ENCODE measurements at regions not wholly inside any gene's neighbourhood (a gene's known extent, or its start where the extent isn't known, plus 50 kb on each side); places are given as distances from the start of the nearest gene placed in this dataset.

GRCh38 chr6:139647016-139647415 lies 272.6 kb upstream of the CITED2 start:
- no peak for TF ChIP-seq CTCF (IDR thresholded peaks at IDR 0.05; ENCODE audit: unreplicated experiment in 3 of 3)
- Mint-ChIP-seq H3K9me3 (peaks cover 11% of the 10 kb centered on the region), H3K36me3 (ENCODE audit: low read depth) (no peaks in the 10 kb centered on the region), H3K4me3 (peak overlapping the region in 1 of 3 experiments; percentile 9), H3K4me1 (peaks cover 18% of the 10 kb centered on the region), H3K27me3 (ENCODE audit: low read depth) (no peaks in the 10 kb centered on the region), H3K27ac (peak overlapping the region in 1 of 3 experiments; percentile 37)

- Mint-ChIP-seq H3K9me3 (peaks cover 9% of the 10 kb centered on the region), H3K4me3 (no peak overlapping the region), H3K27me3 (ENCODE audit: low read depth) (no peaks in the 10 kb centered on the region), H3K36me3 (ENCODE audit: low read depth) (no peaks in the 10 kb centered on the region), H3K27ac (no peak overlapping the region), H3K4me1 (peaks cover 18% of the 10 kb centered on the region)
- no peak for TF ChIP-seq CTCF (IDR thresholded peaks at IDR 0.05; ENCODE audit: unreplicated experiment in 3 of 3)
Measured at GRCh38 chr6:139644821-139645220, 270.4 kb upstream of the CITED2 start.

DNA sequence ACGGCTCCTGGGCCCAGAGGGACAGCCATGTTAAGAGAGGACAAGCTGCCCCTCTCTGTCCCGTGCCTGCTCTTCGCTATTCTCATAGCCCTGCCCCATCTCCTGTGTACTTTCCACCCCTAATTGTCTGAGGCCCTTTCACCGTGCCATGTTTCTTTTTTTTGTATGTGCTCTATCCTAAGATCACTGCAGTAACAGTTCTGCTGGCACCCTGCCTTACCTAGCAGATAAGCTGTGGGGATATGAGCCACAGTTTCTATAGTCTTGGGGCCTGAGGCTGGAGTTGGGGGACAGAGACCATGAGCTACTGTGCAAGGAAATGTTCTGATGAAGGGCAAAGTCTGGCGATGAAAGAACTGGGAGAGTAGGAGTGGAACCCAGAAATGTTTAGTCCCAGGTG lies 269.5 kb upstream of the CITED2 start:
- no peaks in the 10 kb centered on the region for H3K36me3 Mint-ChIP-seq (ENCODE audit: low read depth)
- H3K4me1 Mint-ChIP-seq = peaks cover 18% of the 10 kb centered on the region
- H3K27me3 Mint-ChIP-seq (ENCODE audit: low read depth) = no peaks in the 10 kb centered on the region
- peaks cover 7% of the 10 kb centered on the region for H3K9me3 Mint-ChIP-seq
- no peak overlapping the region for H3K4me3 Mint-ChIP-seq
- TF ChIP-seq CTCF (IDR thresholded peaks at IDR 0.05; ENCODE audit: unreplicated experiment in 3 of 3) = no peak
- peak overlapping the region in 1 of 3 experiments; percentile 0 for H3K27ac Mint-ChIP-seq

- Mint-ChIP-seq H3K4me1 (peaks cover 18% of the 10 kb centered on the region), H3K27ac (no peak overlapping the region), H3K4me3 (no peak overlapping the region), H3K27me3 (ENCODE audit: low read depth) (no peaks in the 10 kb centered on the region), H3K9me3 (peaks cover 4% of the 10 kb centered on the region), H3K36me3 (ENCODE audit: low read depth) (no peaks in the 10 kb centered on the region)
- TF ChIP-seq CTCF (IDR thresholded peaks at IDR 0.05; ENCODE audit: unreplicated experiment in 3 of 3) = no peak
Measured at GRCh38 chr6:139642346-139642745, 267.9 kb upstream of the CITED2 start.

DNA sequence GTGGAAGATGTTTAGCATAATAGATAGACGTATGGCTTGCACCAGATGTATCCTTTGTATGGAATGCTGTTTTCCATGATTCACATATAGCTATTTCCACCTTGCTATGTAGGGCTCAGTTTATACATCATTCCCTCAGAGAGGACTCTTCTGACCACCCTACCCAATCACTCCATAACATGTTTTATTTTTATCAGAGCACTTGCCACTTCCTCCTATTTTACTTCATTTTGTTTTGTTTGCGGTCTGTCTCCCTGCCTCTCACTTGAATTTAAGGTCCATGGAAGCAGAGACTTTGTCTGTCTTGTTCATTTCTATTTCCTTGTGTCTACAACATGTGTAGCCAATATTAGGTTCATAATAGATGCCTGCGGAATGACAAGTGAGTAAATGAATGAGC lies 266.9 kb upstream of the CITED2 start:
- no peak overlapping the region for H3K4me3 Mint-ChIP-seq
- no peaks in the 10 kb centered on the region for H3K27me3 Mint-ChIP-seq (ENCODE audit: low read depth)
- peaks cover 18% of the 10 kb centered on the region for H3K4me1 Mint-ChIP-seq
- no peak for TF ChIP-seq CTCF (IDR thresholded peaks at IDR 0.05; ENCODE audit: unreplicated experiment in 3 of 3)
- H3K36me3 Mint-ChIP-seq (ENCODE audit: low read depth) = no peaks in the 10 kb centered on the region
- H3K9me3 Mint-ChIP-seq = no peaks in the 10 kb centered on the region
- H3K27ac Mint-ChIP-seq = no peak overlapping the region

- H3K27ac Mint-ChIP-seq = no peak overlapping the region
- peaks cover 18% of the 10 kb centered on the region for H3K4me1 Mint-ChIP-seq
- no peaks in the 10 kb centered on the region for H3K9me3 Mint-ChIP-seq
- H3K36me3 Mint-ChIP-seq (ENCODE audit: low read depth) = no peaks in the 10 kb centered on the region
- no peaks in the 10 kb centered on the region for H3K27me3 Mint-ChIP-seq (ENCODE audit: low read depth)
- TF ChIP-seq CTCF (IDR thresholded peaks at IDR 0.05; ENCODE audit: unreplicated experiment in 3 of 3) = no peak
- no peak overlapping the region for H3K4me3 Mint-ChIP-seq
Measured at GRCh38 chr6:139640921-139641320, 266.5 kb upstream of the CITED2 start.

Data from nephron (organoid).